ENCODE measurements at regions not wholly inside any gene's neighbourhood (a gene's known extent, or its start where the extent isn't known, plus 50 kb on each side); places are given as distances from the start of the nearest gene placed in this dataset.
A peak's percentile ranks its signal among the peaks of the same experiment; 100 is the strongest.

DNA sequence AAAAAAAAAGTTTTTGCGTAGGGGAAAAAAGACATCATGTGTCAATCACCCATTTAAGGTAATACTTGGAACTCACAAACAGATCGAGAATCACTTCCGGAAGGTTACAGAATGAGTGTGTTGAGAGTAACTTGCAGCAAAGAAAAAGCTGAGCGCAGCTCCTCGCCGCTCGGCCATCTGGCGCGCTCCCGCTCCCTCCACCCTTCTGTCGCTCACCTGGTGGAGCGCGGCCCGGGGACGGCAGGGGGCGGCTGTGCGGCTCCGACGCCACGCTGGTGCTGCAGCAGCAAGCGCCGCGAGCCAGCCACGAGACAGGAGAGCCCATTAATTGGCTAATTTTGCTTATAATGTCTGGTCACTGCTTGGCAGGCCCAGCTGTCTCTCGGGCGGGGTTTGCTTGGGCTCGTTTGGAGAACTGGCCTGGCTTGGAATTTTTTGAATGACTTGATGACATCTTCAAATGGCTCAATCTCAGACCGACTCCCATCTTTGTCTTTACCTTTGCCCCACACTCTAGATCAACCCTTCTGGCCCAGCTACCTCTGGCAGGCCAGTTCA lies 601.8 kb downstream of the CCDC171 start:
- Histone ChIP-seq H3K27me3 (ENCODE audit: control insufficient read depth, insufficient read depth, low read length) (no peaks in the 10 kb centered on the region), H3K36me3 (ENCODE audit: control insufficient read depth, insufficient read depth, low read length) (no peaks in the 10 kb centered on the region), H3K9me3 (ENCODE audit: control insufficient read depth, insufficient read depth, low read depth, low read length) (no peaks in the 10 kb centered on the region), H3K9ac (ENCODE audit: insufficient read depth, low read length) (no peak overlapping the region), H3K4me2 (ENCODE audit: extremely low read depth, insufficient read depth, low read length) (no peak overlapping the region), H3K4me3 (replicated peaks in 1 of 4; ENCODE audit: control extremely low read depth in 1 of 4, insufficient read depth in 1 of 4, low read depth in 3 of 4, low read length in 4 of 4) (no peak overlapping the region), H4K20me1 (ENCODE audit: control insufficient read depth, extremely low read depth, insufficient read depth, low read length) (no peaks in the 10 kb centered on the region), H2AFZ (ENCODE audit: low read length) (no peak overlapping the region), H3K4me1 (ENCODE audit: control insufficient read depth, extremely low read depth, insufficient read depth, low read length) (no peaks in the 10 kb centered on the region), H3K27ac (ENCODE audit: insufficient read depth, low read length) (no peak overlapping the region), H3K79me2 (ENCODE audit: control insufficient read depth, insufficient read depth, low read length) (no peaks in the 10 kb centered on the region)
- no peak for TF ChIP-seq EZH2 (IDR thresholded peaks at IDR 0.05; ENCODE audit: low read length, missing control alignments)
- TF ChIP-seq, protein P1, sequence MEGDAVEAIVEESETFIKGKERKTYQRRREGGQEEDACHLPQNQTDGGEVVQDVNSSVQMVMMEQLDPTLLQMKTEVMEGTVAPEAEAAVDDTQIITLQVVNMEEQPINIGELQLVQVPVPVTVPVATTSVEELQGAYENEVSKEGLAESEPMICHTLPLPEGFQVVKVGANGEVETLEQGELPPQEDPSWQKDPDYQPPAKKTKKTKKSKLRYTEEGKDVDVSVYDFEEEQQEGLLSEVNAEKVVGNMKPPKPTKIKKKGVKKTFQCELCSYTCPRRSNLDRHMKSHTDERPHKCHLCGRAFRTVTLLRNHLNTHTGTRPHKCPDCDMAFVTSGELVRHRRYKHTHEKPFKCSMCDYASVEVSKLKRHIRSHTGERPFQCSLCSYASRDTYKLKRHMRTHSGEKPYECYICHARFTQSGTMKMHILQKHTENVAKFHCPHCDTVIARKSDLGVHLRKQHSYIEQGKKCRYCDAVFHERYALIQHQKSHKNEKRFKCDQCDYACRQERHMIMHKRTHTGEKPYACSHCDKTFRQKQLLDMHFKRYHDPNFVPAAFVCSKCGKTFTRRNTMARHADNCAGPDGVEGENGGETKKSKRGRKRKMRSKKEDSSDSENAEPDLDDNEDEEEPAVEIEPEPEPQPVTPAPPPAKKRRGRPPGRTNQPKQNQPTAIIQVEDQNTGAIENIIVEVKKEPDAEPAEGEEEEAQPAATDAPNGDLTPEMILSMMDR (conservative IDR thresholded peaks at IDR 0.05 in 1 of 2, IDR thresholded peaks at IDR 0.05 in 1 of 2; ENCODE audit: low read depth in 1 of 2, low read length in 2 of 2) = peak; percentile 11 to 29
- peak; percentile 37 to 64 for DNase-seq (ENCODE audit: low read depth in 2 of 2)

DNA sequence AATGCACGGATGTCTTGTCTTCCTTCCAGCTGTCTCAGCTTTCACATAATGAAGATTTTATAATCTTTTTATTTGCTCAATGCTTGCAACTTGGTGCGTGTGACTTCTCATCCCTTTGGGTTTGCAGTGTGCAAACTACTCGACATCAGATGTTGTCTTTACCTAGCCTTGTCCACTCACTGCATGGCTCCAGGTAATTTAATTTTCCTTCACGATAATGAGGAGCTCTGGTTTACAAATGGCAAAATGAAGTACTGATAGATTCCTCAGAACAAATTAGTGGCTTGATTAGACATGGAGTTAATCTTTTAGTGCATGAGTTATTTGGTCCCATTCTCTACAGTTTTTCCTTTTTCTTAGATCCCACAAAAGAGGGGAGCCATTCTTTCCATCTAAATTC lies 603.0 kb downstream of the CCDC171 start:
- Histone ChIP-seq H3K9me3 (ENCODE audit: control insufficient read depth, insufficient read depth, low read depth, low read length) (no peaks in the 10 kb centered on the region), H4K20me1 (ENCODE audit: control insufficient read depth, extremely low read depth, insufficient read depth, low read length) (no peaks in the 10 kb centered on the region), H2AFZ (ENCODE audit: low read length) (no peak overlapping the region), H3K4me2 (ENCODE audit: extremely low read depth, insufficient read depth, low read length) (no peak overlapping the region), H3K4me3 (replicated peaks in 1 of 4; ENCODE audit: control extremely low read depth in 1 of 4, insufficient read depth in 1 of 4, low read depth in 3 of 4, low read length in 4 of 4) (no peak overlapping the region), H3K27ac (ENCODE audit: insufficient read depth, low read length) (no peak overlapping the region), H3K4me1 (ENCODE audit: control insufficient read depth, extremely low read depth, insufficient read depth, low read length) (no peaks in the 10 kb centered on the region), H3K9ac (ENCODE audit: insufficient read depth, low read length) (no peak overlapping the region), H3K36me3 (ENCODE audit: control insufficient read depth, insufficient read depth, low read length) (no peaks in the 10 kb centered on the region), H3K27me3 (ENCODE audit: control insufficient read depth, insufficient read depth, low read length) (no peaks in the 10 kb centered on the region), H3K79me2 (ENCODE audit: control insufficient read depth, insufficient read depth, low read length) (no peaks in the 10 kb centered on the region)
- DNase-seq (ENCODE audit: low read depth in 2 of 2) = no peak
- TF ChIP-seq, protein P1 (conservative IDR thresholded peaks at IDR 0.05 in 1 of 2, IDR thresholded peaks at IDR 0.05 in 1 of 2; ENCODE audit: low read depth in 1 of 2, low read length in 2 of 2) = no peak
- TF ChIP-seq EZH2 (IDR thresholded peaks at IDR 0.05; ENCODE audit: low read length, missing control alignments) = no peak

DNA sequence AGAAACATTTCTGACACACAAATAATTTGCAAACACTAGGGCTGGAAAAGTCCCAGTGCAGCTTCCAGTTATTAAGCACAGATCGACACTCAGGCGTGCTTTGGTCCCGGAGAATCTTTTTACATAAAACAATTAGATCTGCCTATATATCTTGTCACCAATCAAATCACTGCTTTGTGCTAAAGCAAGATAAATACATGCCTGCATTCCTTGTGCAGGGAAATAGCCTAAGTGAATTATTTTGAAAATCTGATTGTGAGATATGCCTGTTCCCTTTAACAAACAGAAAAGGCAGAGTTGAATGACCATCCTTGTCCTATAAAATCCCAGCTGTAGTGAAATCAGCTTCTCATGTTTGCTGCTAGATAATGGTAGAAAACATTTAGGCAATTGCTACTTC lies 604.4 kb downstream of the CCDC171 start:
- H3K27ac ChIP-seq (ENCODE audit: insufficient read depth, low read length) = no peak overlapping the region
- TF ChIP-seq, protein P1 (conservative IDR thresholded peaks at IDR 0.05 in 1 of 2, IDR thresholded peaks at IDR 0.05 in 1 of 2; ENCODE audit: low read depth in 1 of 2, low read length in 2 of 2) = no peak
- TF ChIP-seq EZH2 (IDR thresholded peaks at IDR 0.05; ENCODE audit: low read length, missing control alignments) = no peak
- DNase-seq (ENCODE audit: low read depth in 2 of 2) = no peak
- no peaks in the 10 kb centered on the region for H3K4me1 ChIP-seq (ENCODE audit: control insufficient read depth, extremely low read depth, insufficient read depth, low read length)
- no peaks in the 10 kb centered on the region for H3K79me2 ChIP-seq (ENCODE audit: control insufficient read depth, insufficient read depth, low read length)
- H3K9me3 ChIP-seq (ENCODE audit: control insufficient read depth, insufficient read depth, low read depth, low read length) = no peaks in the 10 kb centered on the region
- H3K4me3 ChIP-seq (replicated peaks in 1 of 4; ENCODE audit: control extremely low read depth in 1 of 4, insufficient read depth in 1 of 4, low read depth in 3 of 4, low read length in 4 of 4) = no peak overlapping the region
- no peak overlapping the region for H3K9ac ChIP-seq (ENCODE audit: insufficient read depth, low read length)
- H3K4me2 ChIP-seq (ENCODE audit: extremely low read depth, insufficient read depth, low read length) = no peak overlapping the region
- H3K36me3 ChIP-seq (ENCODE audit: control insufficient read depth, insufficient read depth, low read length) = no peaks in the 10 kb centered on the region
- H2AFZ ChIP-seq (ENCODE audit: low read length) = no peak overlapping the region
- no peaks in the 10 kb centered on the region for H3K27me3 ChIP-seq (ENCODE audit: control insufficient read depth, insufficient read depth, low read length)
- H4K20me1 ChIP-seq (ENCODE audit: control insufficient read depth, extremely low read depth, insufficient read depth, low read length) = no peaks in the 10 kb centered on the region

Data from fibroblast of lung (primary cell).